Globus pallidus (tissue), 1 donor: ENCODE measurements at regions not wholly inside any gene's neighbourhood (a gene's known extent, or its start where the extent isn't known, plus 50 kb on each side); places are given as distances from the start of the nearest gene placed in this dataset.

ENCODE experiments used
- DNase-seq: peaks from one replicate; pipeline ENCODE4 v3.0.0-alpha.2; 2015; ENCODE audit warnings: low spot score

DNA sequence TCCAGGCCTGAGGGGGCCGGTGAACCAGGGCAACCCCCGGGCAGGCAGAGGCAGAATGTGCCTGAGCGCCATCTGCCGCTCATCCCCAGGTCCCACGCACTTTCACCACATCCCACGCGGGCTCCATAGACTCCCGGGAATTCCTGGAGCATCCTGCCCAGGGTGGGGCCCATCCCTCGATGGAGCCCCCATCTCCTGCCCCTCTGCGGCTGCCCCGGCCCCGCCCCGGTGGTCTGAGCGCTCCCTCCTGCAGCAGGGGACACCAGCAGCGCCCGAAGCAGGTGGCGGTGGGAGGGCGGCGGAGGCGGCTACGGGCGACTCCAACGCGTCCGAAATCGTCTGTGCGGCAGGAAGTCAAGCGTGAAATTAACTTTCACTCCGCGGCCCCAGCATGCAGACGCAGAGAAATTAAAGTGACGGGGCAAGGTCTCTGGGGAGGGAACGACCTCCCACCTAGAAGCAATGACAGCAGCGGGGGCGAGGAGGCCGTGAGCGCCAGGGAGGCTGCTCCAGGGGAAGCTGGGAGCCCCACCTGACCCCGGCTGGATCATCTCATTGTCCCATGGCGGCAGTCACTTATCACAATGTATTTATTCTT is 122.2 kb downstream of the NCOR2 start:
- no peak for DNase-seq

DNA sequence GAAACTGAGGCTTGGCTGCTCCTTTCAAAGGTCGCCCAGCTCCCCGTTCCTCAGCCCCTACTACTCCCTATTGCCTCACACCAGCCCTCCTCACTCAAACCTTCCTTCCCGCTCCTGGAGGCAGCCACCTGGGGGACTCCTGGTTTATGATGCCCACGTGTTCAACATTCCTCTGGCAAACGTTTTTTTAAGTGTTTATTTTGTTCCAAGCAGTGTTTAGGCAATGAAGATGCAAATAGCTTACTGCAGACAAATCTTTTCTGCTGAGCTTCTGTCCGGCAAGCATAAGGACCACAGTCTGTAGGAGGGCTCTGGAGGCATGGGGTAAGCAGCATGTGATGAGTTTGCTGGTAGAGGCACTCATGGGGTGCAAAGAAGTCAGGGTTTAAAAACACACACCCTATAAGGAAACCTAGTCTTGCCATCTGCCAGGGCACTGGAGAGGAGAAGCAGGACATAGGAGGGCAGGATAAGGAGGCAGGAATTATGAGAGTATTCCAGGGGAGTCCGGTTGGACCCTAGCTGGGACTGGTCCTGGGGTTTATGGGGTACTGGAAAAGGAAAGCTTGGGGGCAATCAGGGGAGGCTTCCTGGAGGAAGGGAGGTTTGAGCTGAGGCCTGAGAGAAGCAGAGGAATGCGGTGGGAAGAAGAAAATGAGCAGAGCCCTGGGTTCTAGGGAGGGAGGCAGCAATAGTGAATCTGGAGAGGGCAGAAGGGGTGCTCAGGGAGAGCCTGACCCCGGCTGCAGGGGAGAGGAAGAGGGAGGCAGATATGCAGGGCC is 123.3 kb downstream of the NCOR2 start:
- no peak for DNase-seq

DNA sequence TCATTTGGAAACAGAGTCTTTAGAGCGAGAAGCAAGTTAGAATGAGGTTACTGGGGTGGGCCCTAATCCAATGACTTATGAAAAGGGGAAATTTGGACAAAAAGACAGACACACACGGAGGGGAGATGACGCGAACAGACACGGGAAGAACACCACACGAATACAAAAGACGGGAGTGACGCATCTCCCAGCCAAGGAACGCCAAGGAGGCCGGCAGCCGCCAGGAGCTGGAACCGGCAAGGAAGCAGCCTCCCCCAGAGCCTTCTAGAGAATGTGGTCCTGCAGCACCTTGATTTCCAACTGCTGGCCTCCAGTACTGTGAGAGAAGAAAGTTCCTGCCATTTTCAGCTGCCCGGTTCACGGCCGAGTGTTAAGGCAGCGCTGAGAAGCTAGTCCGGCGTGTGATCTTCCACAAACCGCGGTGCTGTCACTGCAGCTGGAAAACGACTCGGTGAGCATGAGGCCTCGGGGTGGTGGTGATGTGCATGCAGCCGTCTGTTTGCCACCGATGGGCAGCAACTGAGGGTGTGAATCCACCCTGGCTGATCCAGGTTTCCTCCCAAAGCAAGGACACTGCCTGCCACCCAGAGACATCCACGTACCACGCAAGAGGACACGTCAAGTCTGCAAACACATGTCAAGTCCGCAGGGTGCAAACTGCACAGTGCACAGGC is 124.5 kb downstream of the NCOR2 start:
- no peak for DNase-seq

DNA sequence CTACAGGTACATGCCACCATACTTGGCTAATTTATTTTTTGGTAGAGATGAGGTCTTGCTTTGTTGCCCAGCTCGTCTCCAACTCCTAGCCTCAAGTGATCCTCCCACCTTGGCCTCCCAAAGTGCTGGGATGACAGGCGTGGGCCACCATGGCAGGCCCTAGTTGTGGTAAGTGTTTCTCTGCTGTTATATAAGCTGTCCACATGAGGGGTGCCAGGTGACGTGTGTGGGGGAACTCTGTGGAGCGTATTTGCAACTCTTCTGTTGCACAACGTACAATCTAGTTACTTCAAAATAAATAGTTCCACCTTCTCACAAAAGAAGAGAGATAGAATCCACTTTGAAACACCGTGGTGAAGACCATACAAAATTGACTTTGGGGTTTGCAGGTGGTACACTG is 125.1 kb downstream of the NCOR2 start:
- DNase-seq = no peak

DNA sequence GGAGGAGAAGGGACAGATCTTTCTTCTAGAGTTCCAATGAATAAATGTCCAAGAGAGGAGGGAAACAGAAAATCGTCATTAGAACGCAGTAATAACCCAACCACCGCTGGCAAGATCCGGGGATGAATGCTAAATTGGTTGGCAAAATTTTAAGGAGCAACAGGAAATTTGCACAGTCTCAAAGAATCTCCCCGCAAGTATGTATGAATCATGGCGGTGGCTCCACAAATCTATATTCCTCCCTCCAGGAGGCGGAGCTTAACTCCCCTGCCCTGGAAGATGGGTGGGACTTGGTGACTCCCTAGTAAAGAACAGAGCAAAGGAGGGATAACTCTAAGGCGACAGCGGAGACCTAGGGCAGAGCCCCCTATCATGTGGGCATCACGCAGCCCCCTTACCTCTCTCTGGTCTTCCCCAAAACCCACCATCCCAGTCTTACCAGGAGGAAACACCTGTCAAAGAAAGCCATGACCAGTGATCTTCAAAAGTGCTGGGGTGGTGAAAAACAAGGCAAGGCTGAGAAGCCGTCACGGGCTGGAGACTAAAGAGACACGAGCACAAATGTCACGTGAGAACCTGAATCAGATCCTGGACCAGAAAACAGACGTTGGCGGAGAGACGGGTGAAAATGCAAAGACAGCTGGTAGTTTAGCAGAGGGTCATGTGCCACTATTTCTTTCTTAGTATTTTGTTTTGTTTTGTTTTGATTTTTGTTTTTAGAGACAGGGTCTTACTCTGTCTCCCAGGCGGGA is 125.8 kb downstream of the NCOR2 start:
- no peak for DNase-seq

DNA sequence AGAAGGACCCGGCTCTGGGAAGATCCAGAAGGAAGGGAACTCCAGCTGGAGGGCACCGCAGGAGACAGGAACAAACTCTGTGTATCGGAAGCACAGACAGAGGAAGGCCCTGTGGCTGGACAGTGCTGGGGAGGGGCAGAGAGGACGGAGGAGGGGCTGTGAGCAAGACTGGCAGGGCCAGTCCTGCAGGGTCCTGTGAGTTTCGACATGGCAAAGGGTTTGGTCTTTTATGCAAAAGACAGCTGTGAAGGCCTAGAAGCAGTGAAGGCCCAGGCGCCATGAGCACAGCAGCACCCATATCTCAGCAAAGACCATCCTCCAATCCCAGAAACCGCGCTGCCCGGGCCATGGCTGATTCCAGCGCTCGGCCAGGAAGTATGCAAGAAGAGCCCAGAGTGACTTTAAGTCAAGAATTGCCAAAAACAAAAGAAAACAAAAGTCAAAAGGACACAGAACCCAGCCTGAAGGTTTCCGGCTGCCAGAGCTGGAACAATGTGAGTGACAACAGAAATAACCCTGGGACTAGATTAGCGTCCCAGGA is 126.5 kb downstream of the NCOR2 start:
- DNase-seq = no peak

DNA sequence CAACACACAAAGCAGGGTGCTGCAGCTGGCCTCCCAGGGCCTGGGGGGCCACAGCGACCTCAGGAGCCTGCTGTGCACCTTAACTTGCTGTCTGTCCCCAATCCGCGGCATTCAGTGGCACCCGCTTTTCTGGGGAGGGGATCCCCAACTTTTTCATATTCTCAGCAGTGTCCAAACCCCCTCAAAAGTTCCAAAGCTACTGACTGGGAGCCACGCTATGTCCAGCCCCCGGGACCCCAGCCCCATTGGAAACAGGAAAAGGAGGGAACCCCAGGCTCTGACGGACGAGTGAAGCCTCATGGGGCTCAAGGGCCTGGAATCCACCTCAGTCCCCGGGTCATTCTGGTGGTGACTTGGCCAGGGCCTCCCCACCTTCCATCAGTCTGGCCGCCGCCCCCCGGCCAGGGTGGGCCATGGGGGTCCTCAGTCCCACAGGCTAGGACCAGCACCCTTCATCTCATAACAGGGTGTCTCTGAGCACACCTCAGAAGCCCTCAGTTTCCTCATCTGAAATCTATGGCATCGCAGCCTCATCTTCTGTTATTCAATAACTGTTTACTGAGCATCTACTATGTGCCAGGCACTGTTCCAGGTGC is 127.3 kb downstream of the NCOR2 start:
- DNase-seq = no peak

DNA sequence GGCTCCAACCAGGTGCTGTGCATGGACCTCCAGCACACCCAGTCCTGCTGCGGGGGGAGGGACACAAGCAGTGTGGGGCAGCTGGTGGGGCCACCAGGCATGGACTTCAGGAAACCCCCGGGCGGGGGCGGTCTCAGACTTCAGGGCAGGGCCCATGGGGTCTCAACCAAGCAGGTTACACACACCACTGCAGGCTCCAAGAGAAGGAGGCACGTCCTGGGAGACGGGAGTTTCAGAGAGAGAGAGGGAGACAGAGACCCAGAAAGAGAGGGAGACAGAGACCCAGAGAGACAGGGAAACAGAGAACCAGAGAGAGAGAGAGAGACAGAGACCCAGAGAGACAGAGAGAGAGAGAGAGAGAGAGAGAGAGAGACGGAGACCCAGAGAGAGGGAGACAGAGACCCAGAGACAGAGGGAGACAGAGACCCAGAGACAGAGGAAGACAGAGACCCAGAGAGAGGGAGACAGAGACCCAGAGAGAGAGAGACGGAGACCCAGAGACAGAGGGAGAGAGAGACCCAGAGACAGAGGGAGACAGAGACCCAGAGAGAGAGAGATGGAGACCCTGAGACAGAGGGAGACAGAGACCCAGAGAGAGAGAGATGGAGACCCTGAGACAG is 128.9 kb downstream of the NCOR2 start:
- DNase-seq = no peak

DNA sequence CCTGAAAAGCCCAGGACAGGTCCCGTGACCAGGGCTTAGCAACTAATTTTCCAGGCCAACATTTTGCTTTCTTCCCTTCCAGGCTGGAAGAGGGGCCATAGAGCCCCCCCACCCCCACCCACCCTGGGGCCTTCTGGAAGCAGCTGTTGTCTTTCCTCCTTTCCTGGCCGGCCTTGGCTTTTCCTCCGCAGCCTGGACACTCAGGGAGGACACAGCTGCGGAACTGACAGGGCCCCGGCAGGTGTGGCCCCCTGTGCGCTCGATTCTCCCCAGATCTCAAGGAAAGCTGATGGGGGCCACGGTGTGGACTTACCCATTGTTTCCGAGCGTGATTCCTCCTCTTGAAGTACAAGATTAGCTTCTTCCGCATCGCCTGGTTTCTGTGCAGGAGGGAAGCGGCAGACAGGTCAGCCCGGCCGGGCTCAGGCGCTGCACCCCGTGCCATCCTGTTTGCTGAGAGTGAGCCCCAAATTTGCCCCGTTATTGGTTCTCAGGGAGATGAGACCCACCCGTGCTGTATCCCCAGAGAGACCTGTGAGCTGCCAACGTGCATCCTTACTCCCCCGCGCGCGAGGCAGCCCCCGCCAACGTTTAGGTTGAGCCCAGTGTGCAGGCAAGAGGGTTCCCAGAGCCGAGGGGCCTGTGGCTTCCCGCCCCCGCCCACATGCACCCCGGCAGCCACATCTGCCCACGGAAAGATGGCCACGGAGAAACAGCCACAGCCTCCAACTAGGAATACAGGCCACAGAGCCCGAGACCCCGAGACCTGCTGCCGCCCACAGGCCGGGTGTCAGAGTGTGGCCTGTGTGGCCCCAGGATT is 129.6 kb downstream of the NCOR2 start:
- no peak for DNase-seq

DNA sequence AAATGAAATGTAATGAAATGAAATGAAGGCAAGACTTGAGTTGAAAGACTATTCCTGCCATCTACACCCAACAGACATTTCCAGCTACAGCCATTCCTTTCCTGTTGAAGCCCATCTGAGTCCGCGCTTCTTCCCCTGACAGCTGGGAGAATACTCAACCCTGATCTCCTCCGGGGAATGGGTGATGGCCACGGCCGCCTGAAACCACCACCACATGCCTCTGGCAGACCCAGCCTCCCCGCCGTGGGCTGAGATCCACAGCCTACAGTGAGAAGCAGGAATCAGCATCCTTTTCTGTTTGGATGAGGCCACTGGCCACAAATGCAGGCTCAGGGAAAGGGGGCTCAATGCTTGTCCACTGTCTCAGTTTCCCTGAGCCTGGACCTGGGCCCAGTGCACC is 130.3 kb downstream of the NCOR2 start:
- DNase-seq = no peak

DNA sequence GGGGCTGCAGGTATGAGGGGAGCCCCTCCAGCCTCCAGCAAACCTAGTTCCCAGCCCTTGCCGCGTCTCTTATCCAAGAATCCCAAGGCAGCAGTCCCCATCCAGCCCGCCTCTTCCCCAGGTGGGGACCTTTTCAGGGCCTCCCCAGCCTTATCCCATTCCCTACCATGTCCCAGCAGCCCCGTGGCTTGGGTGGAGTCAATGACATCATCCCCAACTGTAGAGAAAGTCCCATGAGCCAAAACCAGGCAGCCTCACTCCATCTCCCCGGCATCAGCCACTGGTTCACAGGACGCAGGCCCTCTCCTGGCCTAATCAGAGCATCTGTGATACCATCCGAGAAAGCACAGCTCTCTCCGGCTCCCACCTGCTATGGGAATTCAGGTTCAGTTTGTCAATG is 131.0 kb downstream of the NCOR2 start:
- DNase-seq = no peak

DNA sequence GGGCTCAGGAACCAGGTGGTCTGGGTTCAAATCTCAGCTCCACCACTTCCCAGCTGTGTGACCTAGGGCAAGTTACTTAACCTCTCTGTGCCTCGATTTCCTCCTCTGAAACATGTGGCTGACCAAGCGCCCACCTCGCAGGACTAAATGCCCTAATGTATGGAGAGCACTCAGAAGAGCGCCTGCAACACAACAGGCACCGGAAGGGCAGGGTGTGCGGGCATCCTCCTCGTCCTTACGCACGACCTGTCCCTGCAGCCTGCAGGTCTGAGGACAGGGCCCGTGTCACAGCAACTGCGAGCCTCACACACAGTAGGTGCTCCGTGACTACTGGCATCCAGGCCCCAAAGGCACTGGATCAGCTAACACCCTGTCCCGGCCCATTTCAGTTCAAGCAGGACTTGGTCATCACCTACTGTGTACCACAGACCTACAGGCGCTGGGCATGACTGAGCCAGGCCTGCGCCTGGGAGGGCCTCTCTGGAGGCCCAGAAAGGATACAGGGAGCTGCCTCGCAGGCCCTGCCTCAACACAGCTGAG is 131.5 kb downstream of the NCOR2 start:
- DNase-seq = no peak

DNA sequence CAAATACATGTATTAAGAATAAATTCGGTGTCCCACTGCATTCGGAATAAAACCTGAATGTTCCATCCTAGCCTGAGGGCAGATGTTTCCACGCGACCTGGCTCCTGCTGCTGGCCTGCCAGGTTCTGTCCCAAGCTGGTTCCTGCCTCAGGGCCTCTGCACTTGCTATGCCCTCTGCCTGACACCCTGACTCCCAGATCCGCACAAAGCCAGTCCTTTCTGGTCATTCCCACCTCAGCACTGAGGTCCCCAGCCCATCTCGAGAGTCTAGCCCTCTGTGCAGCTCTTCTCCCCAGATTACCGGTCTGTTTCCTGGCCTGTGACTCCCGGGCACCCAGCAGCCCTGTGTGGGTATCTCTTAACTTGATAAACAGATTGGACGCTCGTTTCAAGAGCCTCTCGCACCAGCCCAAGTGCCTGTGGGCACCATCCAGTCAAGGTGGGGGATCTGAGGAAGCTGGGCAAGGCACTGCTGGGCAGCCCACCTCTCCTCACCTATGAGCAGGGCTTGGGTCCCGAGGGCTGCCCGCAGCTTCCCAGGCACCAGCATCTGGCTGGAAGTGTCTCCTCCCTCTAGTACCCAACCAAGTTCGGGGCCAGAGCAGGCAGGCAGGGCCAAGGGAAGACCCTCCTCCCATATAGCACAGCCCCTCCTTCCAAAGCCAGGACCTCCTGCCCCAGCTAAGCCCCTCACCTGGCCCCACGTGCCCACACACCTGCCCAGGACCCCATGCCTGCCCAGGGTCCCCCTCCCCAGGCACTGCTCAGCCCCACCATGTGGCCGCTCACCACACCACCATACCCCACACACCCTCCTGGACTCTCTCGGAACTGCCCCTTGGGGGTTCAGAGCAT is 132.2 kb downstream of the NCOR2 start:
- DNase-seq = no peak

DNA sequence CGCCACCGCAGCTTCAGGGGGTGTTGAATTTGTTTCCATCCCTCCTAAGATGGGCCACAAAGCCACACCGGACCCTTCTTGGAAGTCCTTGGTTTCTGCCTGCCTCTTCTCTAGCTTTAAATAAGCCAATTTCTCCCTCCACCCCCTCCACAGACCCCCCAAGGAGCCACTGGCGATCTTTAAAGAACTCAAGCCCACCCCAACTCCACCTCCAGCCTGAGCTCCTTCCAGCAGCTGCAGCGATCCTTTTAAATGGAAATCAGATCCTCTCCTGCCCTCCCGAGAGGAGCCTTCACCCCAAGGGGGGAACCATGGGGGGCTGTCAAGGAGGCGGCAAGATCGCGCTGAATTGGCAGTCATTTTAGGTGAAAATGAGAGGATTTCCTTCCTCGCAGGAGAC is 133.1 kb downstream of the NCOR2 start:
- DNase-seq = no peak

DNA sequence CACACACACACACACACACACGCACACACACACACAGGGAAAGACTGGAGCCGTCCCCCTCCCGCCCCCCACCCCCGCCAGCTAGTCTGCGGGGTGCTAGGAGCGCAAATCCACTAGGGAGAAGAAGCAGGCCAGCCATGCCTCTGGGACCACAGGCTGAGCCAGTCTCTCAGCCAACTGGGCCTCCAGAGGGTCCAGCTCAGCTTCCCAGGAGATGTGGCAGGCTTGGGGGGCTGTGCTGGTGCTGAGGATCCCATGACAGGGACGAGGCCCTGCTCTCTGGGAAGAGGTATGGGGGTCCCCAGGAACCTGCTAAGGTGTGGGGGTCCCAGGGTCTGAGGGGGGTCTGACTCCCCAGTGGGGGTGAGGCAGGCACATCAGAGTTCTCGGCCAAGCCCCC is 133.5 kb downstream of the NCOR2 start:
- no peak for DNase-seq

DNA sequence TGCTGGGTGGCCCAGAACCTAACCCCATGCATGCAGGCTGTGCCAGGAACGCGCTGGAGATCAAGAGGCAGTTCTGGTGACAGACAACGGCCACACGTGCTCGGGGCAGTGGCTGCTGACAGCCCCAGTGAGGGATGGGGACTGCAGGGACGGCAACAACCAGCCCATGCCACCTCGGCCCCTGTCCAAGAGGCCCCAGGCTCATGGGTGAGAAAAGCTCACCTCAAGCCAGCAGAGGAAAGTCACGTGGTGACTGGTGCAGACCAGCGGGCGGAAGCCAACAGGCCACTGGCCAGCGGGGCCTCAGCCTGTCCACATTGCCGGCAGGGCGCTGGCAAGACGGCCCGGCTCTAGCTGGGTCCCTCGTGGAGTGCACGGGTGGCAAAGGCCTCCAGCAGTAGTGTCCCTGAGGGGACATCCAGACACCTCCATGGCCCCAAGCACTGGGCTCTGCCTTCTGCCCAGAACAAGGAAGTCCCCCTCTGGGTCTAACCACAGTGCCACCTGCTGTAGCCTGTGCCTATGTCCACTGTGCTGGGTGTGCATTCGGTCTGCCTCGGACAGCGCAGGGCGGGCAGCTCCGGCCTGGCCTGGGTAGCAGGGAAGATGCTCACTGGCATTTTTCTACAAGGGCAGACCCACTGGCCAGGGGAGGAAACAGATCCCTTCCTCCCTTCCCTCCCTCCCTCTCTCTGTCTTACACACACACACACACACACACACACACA is 134.1 kb downstream of the NCOR2 start:
- DNase-seq = peak; percentile 69

DNA sequence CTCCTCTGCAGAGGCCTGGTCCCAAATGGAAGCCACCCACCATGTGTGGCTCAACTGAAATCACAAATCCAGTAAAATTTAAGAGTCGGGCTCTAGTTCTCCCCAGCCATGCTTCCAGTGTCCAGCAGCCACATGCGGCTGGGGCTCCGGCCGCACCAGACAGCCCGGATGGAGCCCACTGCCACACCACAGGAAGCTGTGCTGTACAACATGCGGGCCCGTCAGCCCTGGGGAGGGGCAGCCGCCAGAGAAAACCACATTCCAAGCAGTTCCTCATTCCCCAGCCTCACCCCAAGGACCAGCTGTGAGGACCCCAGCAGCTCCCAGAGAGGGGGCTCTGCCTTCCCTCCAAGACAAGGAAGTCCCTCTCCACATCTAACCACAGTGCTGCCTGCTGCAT is 135.0 kb downstream of the NCOR2 start:
- peak; percentile 51 for DNase-seq

DNA sequence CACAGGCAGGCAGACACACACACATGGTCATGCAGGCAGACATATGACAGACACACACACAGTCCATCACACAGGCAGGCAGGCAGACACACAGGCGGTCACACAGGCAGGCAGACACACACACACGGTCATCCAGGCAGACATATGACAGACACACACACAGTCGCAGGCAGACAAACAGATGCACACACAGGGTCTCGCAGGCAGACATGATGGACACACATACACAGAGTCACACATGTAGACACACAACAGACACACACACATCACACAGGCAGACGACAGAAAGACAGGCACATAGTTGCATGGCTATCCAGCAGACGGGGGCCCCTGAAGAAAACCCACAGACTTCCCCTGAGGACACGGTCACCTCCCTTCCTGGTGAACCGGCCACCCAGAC is 135.4 kb downstream of the NCOR2 start:
- no peak for DNase-seq

DNA sequence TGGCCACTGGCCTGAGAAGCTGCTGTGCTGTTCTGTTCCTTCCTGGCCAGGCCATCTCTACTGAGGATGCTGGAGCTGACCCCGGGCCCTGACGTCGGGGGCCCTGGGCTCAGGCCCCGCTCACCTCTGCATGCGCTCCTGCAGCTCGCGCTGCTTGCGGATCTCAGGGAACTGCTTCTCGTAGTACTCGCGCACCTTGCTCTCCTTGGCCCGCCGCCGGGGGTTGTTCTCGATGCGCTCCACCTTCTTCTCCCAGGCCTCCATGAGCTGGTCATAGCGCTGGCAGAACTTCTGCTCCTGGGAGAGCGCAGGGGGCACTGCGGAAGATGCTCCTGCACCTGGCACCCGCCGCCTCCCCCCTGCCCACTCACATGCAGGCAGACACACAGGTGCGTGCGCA is 135.6 kb downstream of the RFLNA start:
- DNase-seq = no peak
